HUES64 (cell line): ENCODE measurements at regions not wholly inside any gene's neighbourhood (a gene's known extent, or its start where the extent isn't known, plus 50 kb on each side); places are given as distances from the start of the nearest gene placed in this dataset.

Source experiments
- H3K27ac ChIP-seq: 2 replicates; pipeline ENCODE4 v1.7.0; 2013; ENCODE audit warnings: low read depth, low read length, inconsistent platforms
- H3K27me3 ChIP-seq: 2 replicates; pipeline ENCODE4 v1.6.1; 2013; ENCODE audit warnings: mild to moderate bottlenecking, low read length; ENCODE audit not compliant: insufficient read depth
- H3K36me3 ChIP-seq: 2 replicates; pipeline ENCODE4 v1.6.1; 2013; ENCODE audit warnings: mild to moderate bottlenecking, low read length; ENCODE audit not compliant: insufficient read depth
- H3K4me1 ChIP-seq: 2 replicates; pipeline ENCODE4 v1.6.1; 2013; ENCODE audit warnings: mild to moderate bottlenecking, low read length, moderate library complexity; ENCODE audit not compliant: insufficient read depth
- H3K4me3 ChIP-seq: 2 replicates; pipeline ENCODE4 v1.5.1; 2013; ENCODE audit warnings: mild to moderate bottlenecking, low read length, moderate library complexity
- H3K9ac ChIP-seq: 2 replicates; pipeline ENCODE4 v1.6.1; 2013; ENCODE audit warnings: mild to moderate bottlenecking, low read depth, low read length
- H3K9me3 ChIP-seq: 2 replicates; pipeline ENCODE4 v1.6.1; 2013; ENCODE audit warnings: low read depth, low read length; ENCODE audit not compliant: insufficient read depth
- WGBS: fragments of 150-250, 120-280 bp; methylation state at CpG from one replicate; pipeline ENCODE4 v1.1.7; 2013; ENCODE audit warnings: missing lambda C conversion rate; 5-methylcytosine and 5-hydroxymethylcytosine counted together

DNA sequence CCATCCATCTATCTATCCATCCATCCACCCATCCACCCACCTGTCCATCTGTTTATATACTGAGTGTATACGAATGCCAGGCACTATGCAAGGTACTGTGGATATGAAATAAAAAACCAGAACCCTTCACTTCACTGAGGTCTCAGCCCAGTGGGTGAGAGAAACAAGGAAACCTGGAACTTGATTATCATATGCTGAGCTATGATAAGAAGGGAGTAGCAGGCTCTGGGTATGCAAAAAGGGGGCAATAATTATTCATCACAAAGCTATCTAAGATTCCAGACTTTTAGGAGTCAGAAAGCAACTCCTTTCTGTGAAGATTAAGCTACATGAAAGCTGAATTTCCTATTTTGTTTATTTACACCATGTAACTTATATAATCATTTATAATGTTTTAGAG lies 327.7 kb upstream of the IL12A start:
- Histone ChIP-seq H3K9ac (no peak overlapping the region), H3K27me3 (no peaks in the 10 kb centered on the region), H3K4me3 (no peak overlapping the region), H3K4me1 (no peaks in the 10 kb centered on the region), H3K36me3 (no peaks in the 10 kb centered on the region), H3K9me3 (peaks cover 14% of the 10 kb centered on the region), H3K27ac (no peak overlapping the region)
- WGBS, result no CpG with 5 or more reads among the region's 1 CpG

DNA sequence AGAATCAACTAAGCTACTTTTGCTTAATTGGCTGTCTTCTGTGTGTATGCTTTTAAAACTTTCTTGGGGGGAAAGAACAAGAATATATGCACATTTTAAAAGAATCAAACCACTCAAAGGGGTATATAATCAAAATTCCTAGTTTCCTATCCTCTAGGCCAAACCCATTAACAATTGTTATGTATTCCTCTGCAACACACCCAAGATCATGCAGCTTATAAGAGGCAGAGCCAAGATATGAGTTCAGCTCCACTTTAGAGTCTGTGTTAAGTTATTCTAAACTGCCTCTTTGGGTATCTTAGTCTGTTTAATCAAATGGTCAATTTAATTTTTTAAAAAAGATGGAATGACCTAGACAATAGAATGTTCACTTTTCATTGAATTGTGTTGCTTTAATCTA lies 326.1 kb upstream of the IL12A start:
- no peak overlapping the region for H3K27ac ChIP-seq
- no peaks in the 10 kb centered on the region for H3K36me3 ChIP-seq
- no peak overlapping the region for H3K4me3 ChIP-seq
- no peak overlapping the region for H3K9ac ChIP-seq
- no peaks in the 10 kb centered on the region for H3K27me3 ChIP-seq
- H3K4me1 ChIP-seq, result no peaks in the 10 kb centered on the region
- peaks cover 14% of the 10 kb centered on the region for H3K9me3 ChIP-seq

DNA sequence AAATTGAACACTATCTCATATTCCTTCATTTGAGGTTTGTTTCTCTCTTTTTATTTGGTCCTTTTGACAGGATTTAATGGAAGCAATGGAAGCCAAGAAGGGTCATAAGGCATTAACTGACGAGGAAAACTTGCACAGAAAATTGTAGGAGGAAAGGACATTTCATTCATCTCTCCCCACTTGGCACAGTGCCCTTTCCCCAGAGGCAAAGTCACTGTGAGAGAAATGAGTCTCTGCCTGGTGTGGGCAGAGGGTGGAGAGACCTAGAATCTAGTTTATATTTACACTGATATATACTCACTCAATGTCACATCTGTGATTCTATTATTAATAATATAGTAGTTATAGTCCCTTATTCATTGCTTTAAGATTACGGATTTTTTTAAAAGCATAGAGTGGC lies 324.6 kb upstream of the IL12A start:
- no peaks in the 10 kb centered on the region for H3K4me1 ChIP-seq
- WGBS, result 100% methylated on average over 1 of the region's 2 CpGs

DNA sequence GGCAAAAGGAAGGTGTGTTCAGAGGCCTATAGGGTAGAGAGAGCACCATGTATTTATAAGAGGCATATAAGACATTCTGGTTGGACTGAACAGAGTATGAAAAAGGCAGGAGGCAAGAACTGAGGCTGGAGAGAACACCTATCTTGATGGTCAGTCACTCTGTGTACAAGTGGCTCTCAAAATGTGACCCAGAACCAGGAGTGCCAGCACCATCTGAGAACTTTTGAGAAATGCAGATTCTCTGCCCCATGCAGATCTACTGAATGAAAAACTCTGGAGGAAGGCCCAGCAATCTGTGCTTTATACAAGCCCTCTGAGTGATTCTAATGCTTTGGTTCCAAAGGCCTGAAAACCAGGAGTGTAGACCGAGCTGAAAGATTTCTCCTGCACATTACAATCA lies 324.0 kb upstream of the IL12A start:
- no peak overlapping the region for H3K27ac ChIP-seq
- H3K4me1 ChIP-seq, result 0 out of 2 replicates have a peak, but pooled peaks cover 2% of the 10 kb centered on the region
- WGBS, result 85% methylated on average over 1 of the region's 1 CpG
- no peaks in the 10 kb centered on the region for H3K36me3 ChIP-seq
- no peaks in the 10 kb centered on the region for H3K27me3 ChIP-seq
- peaks cover 14% of the 10 kb centered on the region for H3K9me3 ChIP-seq
- H3K4me3 ChIP-seq, result no peak overlapping the region
- H3K9ac ChIP-seq, result no peak overlapping the region

More for the DNA sequence above, 324.6 kb upstream of the IL12A start:
- H3K9me3 ChIP-seq, result peaks cover 14% of the 10 kb centered on the region
- H3K4me3 ChIP-seq, result no peak overlapping the region
- H3K36me3 ChIP-seq, result no peaks in the 10 kb centered on the region
- H3K27ac ChIP-seq, result no peak overlapping the region
- no peak overlapping the region for H3K9ac ChIP-seq
- no peaks in the 10 kb centered on the region for H3K27me3 ChIP-seq

DNA sequence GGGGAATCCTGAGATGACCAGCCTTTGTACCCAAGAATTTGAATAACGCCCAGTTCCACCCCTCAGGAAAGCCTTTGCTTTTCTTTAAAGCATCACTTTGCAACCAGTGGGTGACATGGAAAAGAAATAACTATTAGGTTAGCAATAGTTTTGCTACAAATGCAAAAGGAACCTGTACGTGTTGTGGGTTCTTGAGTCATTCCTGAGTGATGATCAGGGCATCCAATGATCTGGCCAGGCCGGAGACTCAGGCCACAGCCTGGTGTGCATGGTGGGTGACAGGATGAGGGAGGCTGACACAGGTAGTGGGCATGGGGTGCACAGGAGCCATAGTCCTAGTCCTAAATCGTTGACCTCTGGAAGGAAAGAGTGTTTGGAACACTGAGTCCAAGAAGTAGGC lies 321.4 kb upstream of the IL12A start:
- Histone ChIP-seq H3K4me1 (0 out of 2 replicates have a peak, but pooled peaks cover 3% of the 10 kb centered on the region), H3K9ac (no peak overlapping the region), H3K9me3 (peaks cover 6% of the 10 kb centered on the region; the same call in 1 of the 2 replicates), H3K27ac (no peak overlapping the region), H3K27me3 (no peaks in the 10 kb centered on the region), H3K36me3 (no peaks in the 10 kb centered on the region), H3K4me3 (no peak overlapping the region)
- 94% methylated on average over 4 of the region's 4 CpGs for WGBS

DNA sequence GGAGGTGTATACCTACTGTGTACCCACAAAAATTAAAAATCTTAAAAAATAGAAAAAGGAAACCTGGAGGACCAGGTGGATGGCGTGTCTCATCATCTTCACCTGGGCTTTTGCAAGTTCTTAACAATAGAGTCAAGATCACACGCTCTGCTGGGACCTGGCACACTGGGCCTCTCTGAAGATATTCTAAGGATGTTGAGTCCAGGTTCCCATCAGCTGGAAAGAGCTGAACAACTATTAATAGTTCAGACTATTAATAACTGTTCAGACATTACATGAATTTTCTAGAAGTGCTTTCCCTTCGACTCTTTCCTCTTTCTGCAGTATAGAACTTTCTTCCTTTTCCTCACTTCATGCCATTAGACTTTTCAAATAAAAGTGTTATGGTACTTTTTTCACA lies 320.2 kb upstream of the IL12A start:
- no peak overlapping the region for H3K27ac ChIP-seq
- peaks cover 6% of the 10 kb centered on the region; the same call in 1 of the 2 replicates for H3K4me1 ChIP-seq
- H3K4me3 ChIP-seq, result no peak overlapping the region
- no peaks in the 10 kb centered on the region for H3K36me3 ChIP-seq
- no peaks in the 10 kb centered on the region for H3K9me3 ChIP-seq
- no peaks in the 10 kb centered on the region for H3K27me3 ChIP-seq
- H3K9ac ChIP-seq, result no peak overlapping the region
- 94% methylated on average over 3 of the region's 3 CpGs for WGBS

DNA sequence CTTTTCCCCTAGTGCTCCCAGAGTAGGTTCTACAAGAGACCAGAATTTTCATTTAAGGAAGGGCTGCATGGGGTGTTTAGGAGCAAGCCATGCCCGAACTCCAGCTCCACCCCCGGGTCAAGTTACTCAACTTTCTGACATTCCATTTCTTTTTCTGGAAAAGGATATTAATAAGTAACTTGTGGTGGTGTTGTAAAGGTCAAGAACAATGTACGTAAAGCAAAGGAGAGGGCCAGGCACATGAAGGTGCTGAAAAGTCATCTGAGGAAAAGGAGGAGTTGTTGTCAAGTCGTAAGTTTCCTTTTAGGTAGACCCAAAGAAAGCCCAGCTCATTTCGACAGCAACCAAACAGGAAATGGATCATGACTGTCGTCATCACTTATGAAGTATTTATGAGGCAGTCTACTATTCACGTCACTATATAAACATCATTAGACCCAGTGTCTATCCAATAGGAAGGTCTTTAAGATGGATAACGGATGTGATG lies 319.6 kb upstream of the IL12A start:
- H3K36me3 ChIP-seq, result no peaks in the 10 kb centered on the region
- H3K4me3 ChIP-seq, result no peak overlapping the region
- no peak overlapping the region for H3K9ac ChIP-seq
- no peaks in the 10 kb centered on the region for H3K27me3 ChIP-seq
- H3K4me1 ChIP-seq, result peaks cover 6% of the 10 kb centered on the region; the same call in 1 of the 2 replicates
- no peak overlapping the region for H3K27ac ChIP-seq
- WGBS, result 87% methylated on average over 7 of the region's 8 CpGs
- no peaks in the 10 kb centered on the region for H3K9me3 ChIP-seq

DNA sequence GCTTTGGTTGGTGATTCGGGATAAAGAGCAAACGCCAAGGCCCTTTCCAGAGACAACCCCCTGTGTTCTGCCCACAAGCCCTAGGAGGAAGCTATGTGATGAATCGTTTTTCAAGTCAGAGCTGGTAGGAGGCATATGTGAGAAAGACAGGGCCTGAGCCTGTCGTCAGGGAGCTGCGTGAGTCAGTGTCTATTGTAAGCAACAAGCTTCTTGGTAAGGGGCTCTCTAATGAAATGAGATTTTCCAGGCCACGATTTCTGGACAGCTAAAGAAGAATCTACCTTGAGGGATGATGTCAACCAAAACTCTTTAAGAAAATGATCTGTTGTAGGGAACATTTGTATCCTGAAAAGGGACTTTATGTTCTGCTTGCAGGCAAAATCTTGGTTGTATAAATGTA lies 318.9 kb upstream of the IL12A start:
- Histone ChIP-seq H3K9ac (no peak overlapping the region), H3K27ac (no peak overlapping the region), H3K36me3 (no peaks in the 10 kb centered on the region), H3K9me3 (no peaks in the 10 kb centered on the region), H3K4me3 (no peak overlapping the region), H3K27me3 (no peaks in the 10 kb centered on the region), H3K4me1 (peaks cover 6% of the 10 kb centered on the region; the same call in 1 of the 2 replicates)
- 72% methylated on average over 6 of the region's 6 CpGs for WGBS

DNA sequence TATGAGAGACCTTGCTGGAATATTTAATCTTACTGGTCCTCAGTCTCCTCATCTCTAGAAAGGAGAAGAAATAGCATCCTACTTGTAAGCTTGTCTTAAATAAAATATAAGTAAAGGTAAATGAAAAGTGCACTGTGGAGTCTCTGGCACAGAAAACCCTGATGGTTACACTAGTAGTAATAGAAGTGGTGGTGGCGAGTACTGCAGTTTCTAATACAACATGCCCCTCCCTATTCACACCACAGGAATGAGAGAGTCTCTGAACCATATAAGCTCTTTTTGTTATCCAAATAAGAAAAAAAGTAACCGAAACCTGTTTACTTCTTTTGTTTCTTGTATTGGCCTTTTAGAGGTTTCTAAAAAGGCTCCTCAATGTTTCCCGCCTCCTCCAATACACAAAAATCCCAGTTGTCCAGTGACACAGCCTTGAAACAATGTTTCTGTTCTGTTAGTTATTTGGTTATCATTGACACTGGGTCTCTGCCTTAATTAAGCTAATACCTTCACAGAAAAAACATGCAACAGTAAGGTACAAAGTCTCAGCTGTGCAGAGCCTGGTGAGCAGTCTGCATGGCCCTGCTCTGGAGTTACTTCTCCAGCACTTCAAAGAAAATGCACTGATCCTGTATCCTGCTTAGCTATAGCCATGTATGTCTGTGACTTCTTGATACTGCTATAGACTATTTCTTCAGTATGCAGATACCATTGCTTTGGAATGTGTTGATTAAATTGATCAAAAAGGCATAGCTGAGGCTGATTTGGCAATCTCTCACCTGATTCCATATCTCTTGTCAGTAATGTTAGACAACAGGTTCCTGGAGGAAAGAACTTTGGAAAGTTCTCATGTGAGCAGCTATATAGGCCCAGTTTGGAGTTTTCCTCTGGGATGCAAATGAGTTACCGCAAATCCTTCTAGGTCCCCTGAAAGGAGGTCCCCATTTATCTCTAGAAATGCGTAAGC lies 315.6 kb upstream of the IL12A start:
- Histone ChIP-seq H3K4me1 (peaks cover 6% of the 10 kb centered on the region; the same call in 1 of the 2 replicates), H3K27ac (no peak overlapping the region), H3K36me3 (no peaks in the 10 kb centered on the region), H3K9me3 (no peaks in the 10 kb centered on the region), H3K9ac (no peak overlapping the region), H3K27me3 (no peaks in the 10 kb centered on the region), H3K4me3 (no peak overlapping the region)
- 87% methylated on average over 4 of the region's 5 CpGs for WGBS

DNA sequence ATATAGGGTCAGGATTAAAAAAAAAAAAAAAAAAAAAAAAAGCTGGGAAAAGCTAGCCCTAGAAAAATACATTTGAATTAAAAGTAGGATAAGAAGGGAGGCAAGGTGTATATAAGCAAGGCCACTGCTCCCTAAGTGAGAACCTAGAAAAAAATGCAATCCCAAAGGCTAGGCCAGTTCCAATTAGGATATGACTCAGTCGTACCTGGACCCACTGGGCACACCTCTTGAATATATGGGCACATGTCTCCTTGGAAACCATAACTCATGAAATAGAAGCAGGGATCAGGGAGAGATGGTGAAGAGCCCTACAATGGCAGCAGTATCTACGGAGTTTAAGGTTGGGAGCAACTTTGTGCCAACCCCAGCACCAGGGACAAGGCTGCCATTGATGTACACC lies 314.1 kb upstream of the IL12A start:
- WGBS, result 96% methylated on average over 2 of the region's 2 CpGs
- Histone ChIP-seq H3K27me3 (no peaks in the 10 kb centered on the region), H3K4me1 (peaks cover 4% of the 10 kb centered on the region; the same call in 1 of the 2 replicates)

DNA sequence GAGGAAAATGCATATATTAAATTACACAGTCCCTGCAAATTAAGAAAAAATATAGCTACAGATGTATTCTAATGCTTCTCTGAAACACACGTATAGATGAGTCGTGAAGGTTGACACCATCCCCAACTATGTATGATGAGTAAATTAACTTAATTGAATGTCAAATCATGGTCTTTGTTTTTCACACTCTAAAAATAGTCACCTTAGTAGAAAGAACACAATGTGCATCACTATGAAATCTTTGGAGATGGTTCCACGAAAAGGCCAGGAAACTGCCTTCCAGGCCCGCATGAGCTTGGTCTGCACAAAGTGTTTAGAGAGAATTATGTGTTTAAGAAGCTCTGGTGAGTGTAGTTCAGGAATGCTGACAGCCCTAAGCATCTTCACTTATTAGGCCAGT lies 313.4 kb upstream of the IL12A start:
- H3K4me1 ChIP-seq, result peaks cover 3% of the 10 kb centered on the region; the same call in 1 of the 2 replicates
- H3K9me3 ChIP-seq, result no peaks in the 10 kb centered on the region
- no peak overlapping the region for H3K27ac ChIP-seq
- H3K4me3 ChIP-seq, result no peak overlapping the region
- H3K27me3 ChIP-seq, result no peaks in the 10 kb centered on the region
- no peaks in the 10 kb centered on the region for H3K36me3 ChIP-seq
- WGBS, result 92% methylated on average over 2 of the region's 4 CpGs
- no peak overlapping the region for H3K9ac ChIP-seq

More for the DNA sequence above, 314.1 kb upstream of the IL12A start:
- no peak overlapping the region for H3K27ac ChIP-seq
- no peaks in the 10 kb centered on the region for H3K9me3 ChIP-seq
- no peaks in the 10 kb centered on the region for H3K36me3 ChIP-seq
- H3K9ac ChIP-seq, result no peak overlapping the region
- no peak overlapping the region for H3K4me3 ChIP-seq
